ENCODE measurements at regions not wholly inside any gene's neighbourhood (a gene's known extent, or its start where the extent isn't known, plus 50 kb on each side); places are given as distances from the start of the nearest gene placed in this dataset.
"Not testable (repeated sequence)": the region's sequence is repeated elsewhere in the genome, so short reads cannot be mapped to it uniquely, and the experiment has no call there.

DNA sequence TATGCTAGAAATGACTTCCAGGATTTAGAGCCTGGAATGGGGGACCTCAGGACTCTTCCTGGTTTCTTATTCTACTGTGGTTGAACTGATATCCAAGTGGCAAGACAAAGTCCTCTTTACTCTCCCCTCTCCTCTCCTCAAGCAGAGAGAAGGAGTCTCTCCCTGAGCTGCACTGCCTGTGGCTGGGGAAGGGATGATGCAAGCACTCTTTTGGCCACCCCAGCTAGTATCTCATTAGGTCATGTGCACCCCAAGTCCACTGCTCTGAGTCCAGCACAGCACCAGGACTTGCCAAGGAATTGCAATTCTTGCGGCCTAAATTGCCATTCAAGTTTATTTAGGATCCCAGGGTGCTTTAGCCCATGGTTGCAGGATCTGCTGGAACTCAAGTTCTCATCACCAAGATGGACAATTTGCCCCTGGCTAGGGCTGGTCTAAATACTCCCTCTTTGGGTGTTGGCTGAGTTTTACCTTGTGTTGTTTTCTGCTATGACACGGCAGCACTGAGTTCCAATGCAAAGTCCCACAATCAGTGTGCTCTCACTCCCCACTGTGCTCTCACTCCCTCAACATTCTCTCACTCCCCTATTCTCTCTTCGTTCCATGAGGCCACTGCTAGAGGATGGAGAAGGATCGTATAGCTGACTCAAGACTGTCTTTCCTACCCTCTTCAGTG, 172.2 kb downstream of the TM2D1 start:
- Histone ChIP-seq H3K4me1 (ENCODE audit: insufficient read depth, low read length) (no peaks in the 10 kb centered on the region), H3K27me3 (ENCODE audit: control insufficient read depth in 1 of 2, insufficient read depth in 2 of 2, low read length in 2 of 2) (no peaks in the 10 kb centered on the region), H3K9ac (ENCODE audit: low read length) (no peak overlapping the region), H3K36me3 (ENCODE audit: insufficient read depth, low read length) (no peaks in the 10 kb centered on the region), H3K27ac (ENCODE audit: low read depth, low read length) (no peak overlapping the region), H3K9me3 (ENCODE audit: low read length) (no peaks in the 10 kb centered on the region), H3K4me3 (ENCODE audit: low read depth in 1 of 2, low read length in 2 of 2) (no peak overlapping the region)

DNA sequence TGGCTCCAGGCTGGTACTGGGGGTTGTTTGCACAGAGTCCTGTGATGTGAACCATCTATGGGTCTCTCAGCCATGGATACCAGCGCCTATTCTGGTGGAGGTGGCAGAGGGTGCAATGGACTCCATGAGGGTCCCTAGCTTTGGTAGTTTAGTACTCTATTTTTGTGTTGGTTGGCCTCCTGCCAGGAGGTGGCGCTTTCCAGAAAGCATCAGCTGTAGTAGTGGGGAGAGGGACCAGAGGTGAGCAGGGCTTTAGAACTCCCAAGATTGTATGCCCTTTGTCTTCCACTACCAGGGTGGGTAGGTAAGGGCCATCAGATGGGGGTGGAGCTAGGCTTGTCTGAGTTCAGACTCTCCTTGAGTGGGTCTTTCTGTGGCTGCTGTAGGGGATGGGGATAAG, 177.6 kb downstream of the TM2D1 start:
- H3K27me3 ChIP-seq (ENCODE audit: control insufficient read depth in 1 of 2, insufficient read depth in 2 of 2, low read length in 2 of 2); H3K4me3 ChIP-seq (ENCODE audit: low read depth in 1 of 2, low read length in 2 of 2); H3K27ac ChIP-seq (ENCODE audit: low read depth, low read length); H3K9ac ChIP-seq (ENCODE audit: low read length); H3K9me3 ChIP-seq (ENCODE audit: low read length); H3K36me3 ChIP-seq (ENCODE audit: insufficient read depth, low read length); H3K4me1 ChIP-seq (ENCODE audit: insufficient read depth, low read length): not testable (repeated sequence)

- H3K4me3 ChIP-seq (ENCODE audit: low read depth in 1 of 2, low read length in 2 of 2); H3K4me1 ChIP-seq (ENCODE audit: insufficient read depth, low read length); H3K27ac ChIP-seq (ENCODE audit: low read depth, low read length); H3K27me3 ChIP-seq (ENCODE audit: control insufficient read depth in 1 of 2, insufficient read depth in 2 of 2, low read length in 2 of 2); H3K36me3 ChIP-seq (ENCODE audit: insufficient read depth, low read length); H3K9me3 ChIP-seq (ENCODE audit: low read length); H3K9ac ChIP-seq (ENCODE audit: low read length): not testable (repeated sequence)
Measured at GRCh38 chr1:61544870-61545269, 180.1 kb downstream of the TM2D1 start.

GRCh38 chr1:61543498-61543897, 181.4 kb downstream of the TM2D1 start:
- H3K27ac ChIP-seq (ENCODE audit: low read depth, low read length); H3K9ac ChIP-seq (ENCODE audit: low read length); H3K36me3 ChIP-seq (ENCODE audit: insufficient read depth, low read length); H3K9me3 ChIP-seq (ENCODE audit: low read length); H3K4me3 ChIP-seq (ENCODE audit: low read depth in 1 of 2, low read length in 2 of 2); H3K27me3 ChIP-seq (ENCODE audit: control insufficient read depth in 1 of 2, insufficient read depth in 2 of 2, low read length in 2 of 2); H3K4me1 ChIP-seq (ENCODE audit: insufficient read depth, low read length): not testable (repeated sequence)

GRCh38 chr1:61539720-61540462, 185.1 kb downstream of the TM2D1 start:
- no peaks in the 10 kb centered on the region for H3K36me3 ChIP-seq (ENCODE audit: insufficient read depth, low read length)
- H3K4me3 ChIP-seq (ENCODE audit: low read depth in 1 of 2, low read length in 2 of 2) = no peak overlapping the region
- no peak overlapping the region for H3K9ac ChIP-seq (ENCODE audit: low read length)
- no peaks in the 10 kb centered on the region for H3K27me3 ChIP-seq (ENCODE audit: control insufficient read depth in 1 of 2, insufficient read depth in 2 of 2, low read length in 2 of 2)
- H3K4me1 ChIP-seq (ENCODE audit: insufficient read depth, low read length) = no peaks in the 10 kb centered on the region
- no peak overlapping the region for H3K27ac ChIP-seq (ENCODE audit: low read depth, low read length)
- H3K9me3 ChIP-seq (ENCODE audit: low read length) = no peaks in the 10 kb centered on the region

GRCh38 chr1:61538228-61538627, 186.7 kb downstream of the TM2D1 start:
- no peak overlapping the region for H3K27ac ChIP-seq (ENCODE audit: low read depth, low read length)
- no peak overlapping the region for H3K9ac ChIP-seq (ENCODE audit: low read length)

DNA sequence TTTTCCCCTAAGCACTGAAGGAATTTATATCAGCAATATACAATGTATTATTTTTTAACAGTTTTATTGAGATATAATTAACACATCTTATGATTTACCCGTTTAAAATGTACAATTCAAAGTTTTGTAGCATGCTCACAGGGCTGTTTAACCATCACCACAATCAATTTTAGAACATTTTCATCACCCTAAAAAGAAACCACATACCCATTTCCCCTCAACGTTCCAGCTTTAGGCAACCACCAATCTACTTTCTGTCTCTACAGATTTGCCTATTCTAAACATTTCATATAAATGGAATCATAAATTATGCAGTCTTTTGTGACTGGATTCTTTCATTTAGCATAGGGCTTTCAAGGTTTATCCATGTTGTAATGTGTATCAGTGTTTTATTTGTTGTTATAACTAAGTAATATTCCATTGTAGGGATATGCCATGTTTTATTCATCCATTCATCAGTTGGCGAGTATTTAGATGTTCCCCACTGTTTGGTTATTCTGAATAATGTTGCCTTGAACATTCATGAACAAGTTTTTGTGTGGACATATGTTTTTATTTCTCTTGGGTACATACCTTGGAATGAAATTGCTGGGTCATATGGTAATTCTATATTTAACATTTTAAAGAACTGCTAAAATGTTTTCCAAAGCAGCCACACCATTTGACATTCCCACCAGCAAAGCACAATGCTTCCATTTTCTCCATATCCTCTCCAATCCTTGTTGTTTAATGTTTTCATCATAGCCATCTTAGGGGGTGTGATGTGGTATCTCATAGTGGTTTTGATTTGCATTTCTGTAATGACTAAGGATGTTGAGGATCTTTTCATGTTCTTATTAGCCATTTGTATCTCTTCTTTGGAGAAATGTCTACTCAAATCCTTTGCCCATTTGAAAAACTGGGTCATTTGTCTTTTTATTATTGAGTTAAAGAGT, 188.5 kb downstream of the TM2D1 start:
- Histone ChIP-seq H3K27me3 (ENCODE audit: control insufficient read depth in 1 of 2, insufficient read depth in 2 of 2, low read length in 2 of 2) (no peaks in the 10 kb centered on the region), H3K9me3 (ENCODE audit: low read length) (no peaks in the 10 kb centered on the region), H3K27ac (ENCODE audit: low read depth, low read length) (no peak overlapping the region), H3K4me1 (ENCODE audit: insufficient read depth, low read length) (no peaks in the 10 kb centered on the region), H3K36me3 (ENCODE audit: insufficient read depth, low read length) (no peaks in the 10 kb centered on the region), H3K9ac (ENCODE audit: low read length) (no peak overlapping the region), H3K4me3 (ENCODE audit: low read depth in 1 of 2, low read length in 2 of 2) (no peak overlapping the region)

More at GRCh38 chr1:61538228-61538627, 186.7 kb downstream of the TM2D1 start:
- no peak overlapping the region for H3K4me3 ChIP-seq (ENCODE audit: low read depth in 1 of 2, low read length in 2 of 2)
- no peaks in the 10 kb centered on the region for H3K9me3 ChIP-seq (ENCODE audit: low read length)
- H3K4me1 ChIP-seq (ENCODE audit: insufficient read depth, low read length) = no peaks in the 10 kb centered on the region
- no peaks in the 10 kb centered on the region for H3K36me3 ChIP-seq (ENCODE audit: insufficient read depth, low read length)
- H3K27me3 ChIP-seq (ENCODE audit: control insufficient read depth in 1 of 2, insufficient read depth in 2 of 2, low read length in 2 of 2) = no peaks in the 10 kb centered on the region

- Histone ChIP-seq H3K4me3 (ENCODE audit: low read depth in 1 of 2, low read length in 2 of 2) (no peak overlapping the region), H3K27me3 (ENCODE audit: control insufficient read depth in 1 of 2, insufficient read depth in 2 of 2, low read length in 2 of 2) (no peaks in the 10 kb centered on the region), H3K9ac (ENCODE audit: low read length) (no peak overlapping the region), H3K27ac (ENCODE audit: low read depth, low read length) (no peak overlapping the region), H3K36me3 (ENCODE audit: insufficient read depth, low read length) (no peaks in the 10 kb centered on the region), H3K4me1 (ENCODE audit: insufficient read depth, low read length) (no peaks in the 10 kb centered on the region), H3K9me3 (ENCODE audit: low read length) (no peaks in the 10 kb centered on the region)
Measured at GRCh38 chr1:61534847-61535246, 190.1 kb downstream of the TM2D1 start.

GRCh38 chr1:61533546-61533945, 191.4 kb downstream of the TM2D1 start:
- H3K36me3 ChIP-seq (ENCODE audit: insufficient read depth, low read length) = no peaks in the 10 kb centered on the region
- no peaks in the 10 kb centered on the region for H3K9me3 ChIP-seq (ENCODE audit: low read length)
- H3K27ac ChIP-seq (ENCODE audit: low read depth, low read length) = no peak overlapping the region
- no peak overlapping the region for H3K4me3 ChIP-seq (ENCODE audit: low read depth in 1 of 2, low read length in 2 of 2)
- H3K27me3 ChIP-seq (ENCODE audit: control insufficient read depth in 1 of 2, insufficient read depth in 2 of 2, low read length in 2 of 2) = no peaks in the 10 kb centered on the region
- no peak overlapping the region for H3K9ac ChIP-seq (ENCODE audit: low read length)
- no peaks in the 10 kb centered on the region for H3K4me1 ChIP-seq (ENCODE audit: insufficient read depth, low read length)

GRCh38 chr1:61531716-61532115, 193.2 kb downstream of the TM2D1 start:
- Histone ChIP-seq H3K4me1 (ENCODE audit: insufficient read depth, low read length) (no peaks in the 10 kb centered on the region), H3K36me3 (ENCODE audit: insufficient read depth, low read length) (no peaks in the 10 kb centered on the region), H3K4me3 (ENCODE audit: low read depth in 1 of 2, low read length in 2 of 2) (no peak overlapping the region), H3K27ac (ENCODE audit: low read depth, low read length) (no peak overlapping the region), H3K27me3 (ENCODE audit: control insufficient read depth in 1 of 2, insufficient read depth in 2 of 2, low read length in 2 of 2) (no peaks in the 10 kb centered on the region), H3K9me3 (ENCODE audit: low read length) (no peaks in the 10 kb centered on the region), H3K9ac (ENCODE audit: low read length) (no peak overlapping the region)

DNA sequence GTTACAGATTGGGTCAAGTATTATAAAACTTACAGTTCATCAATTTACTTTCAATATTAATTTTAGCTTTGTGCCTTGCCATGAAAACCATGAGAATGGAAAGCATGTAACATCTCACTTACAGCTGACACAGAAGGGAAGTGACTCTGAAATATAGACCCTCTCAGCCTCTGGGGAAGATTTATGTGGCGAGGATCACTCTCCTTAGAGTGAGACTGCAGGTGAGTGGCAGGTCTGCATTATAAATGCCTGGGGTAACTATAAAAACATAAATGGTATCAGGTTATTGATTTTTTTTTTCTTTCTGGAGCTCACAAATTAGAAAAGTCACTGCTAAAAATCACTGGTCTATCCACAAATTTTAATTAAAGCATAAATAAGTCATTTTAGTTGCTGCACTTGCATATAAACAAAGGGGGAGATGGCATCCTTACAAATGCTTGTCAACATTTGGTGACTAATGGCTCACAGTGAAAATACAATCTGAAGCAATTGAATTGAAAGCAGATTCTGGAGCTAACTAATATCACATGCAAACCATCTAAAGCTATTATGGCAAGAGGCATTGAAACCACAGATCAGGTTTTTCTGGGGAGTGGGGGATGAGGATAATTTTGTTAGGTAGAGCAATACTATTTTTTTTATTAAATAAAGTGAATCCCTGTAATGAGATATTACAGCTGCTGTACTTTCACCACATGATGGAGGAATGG, 200.9 kb downstream of the TM2D1 start:
- no peak overlapping the region for H3K4me3 ChIP-seq (ENCODE audit: low read depth in 1 of 2, low read length in 2 of 2)

More for the DNA sequence above, 200.9 kb downstream of the TM2D1 start:
- no peak overlapping the region for H3K9ac ChIP-seq (ENCODE audit: low read length)
- H3K9me3 ChIP-seq (ENCODE audit: low read length) = no peaks in the 10 kb centered on the region
- H3K27ac ChIP-seq (ENCODE audit: low read depth, low read length) = no peak overlapping the region
- no peaks in the 10 kb centered on the region for H3K4me1 ChIP-seq (ENCODE audit: insufficient read depth, low read length)
- no peaks in the 10 kb centered on the region for H3K36me3 ChIP-seq (ENCODE audit: insufficient read depth, low read length)
- no peaks in the 10 kb centered on the region for H3K27me3 ChIP-seq (ENCODE audit: control insufficient read depth in 1 of 2, insufficient read depth in 2 of 2, low read length in 2 of 2)
